Stimulated activated effector memory CD8-positive, alpha-beta T cell treated with anti-CD3 and anti-CD28 coated beads, Interleukin-12 subunit alpha, Interleukin-12 subunit beta, amount 100 ng/mL, for 72 hours (primary cell): ENCODE measurements at regions not wholly inside any gene's neighbourhood (a gene's known extent, or its start where the extent isn't known, plus 50 kb on each side); places are given as distances from the start of the nearest gene placed in this dataset.
"Not testable (repeated sequence)": the region's sequence is repeated elsewhere in the genome, so short reads cannot be mapped to it uniquely, and the experiment has no call there.

Source experiments
- ATAC-seq: fragments of 150-1000 bp; cut with Tn5 transposase; 2 replicates; pipeline ENCODE4 v1.10.0; 2021
- DNase-seq, 2 donors: peaks; one replicate each; pipeline ENCODE4 v3.0.0; 2021 to 2022; ENCODE audit warnings: low spot score in 2 of 2
- H3K27ac Mint-ChIP-seq: one replicate; pipeline ENCODE4 v1.8.0; 2022; ENCODE audit warnings: mild to moderate bottlenecking, mixed read lengths
- H3K36me3 Mint-ChIP-seq: one replicate; pipeline ENCODE4 v1.8.0; 2022; ENCODE audit warnings: mild to moderate bottlenecking, mixed read lengths
- H3K4me1 Mint-ChIP-seq: one replicate; pipeline ENCODE4 v1.8.0; 2022; ENCODE audit warnings: mixed read lengths
- H3K4me3 Mint-ChIP-seq: one replicate; pipeline ENCODE4 v1.8.0; 2022; ENCODE audit warnings: mild to moderate bottlenecking, mixed read lengths
- H3K9me3 Mint-ChIP-seq: one replicate; pipeline ENCODE4 v1.8.0; 2022; ENCODE audit warnings: mixed read lengths

- H3K36me3 Mint-ChIP-seq: no peaks in the 10 kb centered on the region
- H3K4me1 Mint-ChIP-seq: no peaks in the 10 kb centered on the region
- H3K4me3 Mint-ChIP-seq: no peak overlapping the region
- H3K9me3 Mint-ChIP-seq: peaks cover 20% of the 10 kb centered on the region
- no peak for ATAC-seq
- H3K27ac Mint-ChIP-seq: no peak overlapping the region
- no peak for DNase-seq
Measured at GRCh38 chr2:183519371-183520056, 395.3 kb downstream of the NUP35 start.

- Mint-ChIP-seq H3K36me3 (no peaks in the 10 kb centered on the region), H3K27ac (no peak overlapping the region), H3K9me3 (peaks cover 20% of the 10 kb centered on the region), H3K4me1 (no peaks in the 10 kb centered on the region), H3K4me3 (no peak overlapping the region)
- DNase-seq (no peak), ATAC-seq (no peak)
Measured at GRCh38 chr2:183521911-183522310, 397.7 kb downstream of the NUP35 start.

GRCh38 chr2:183522489-183523266, 398.4 kb downstream of the NUP35 start:
- no peaks in the 10 kb centered on the region for H3K36me3 Mint-ChIP-seq
- no peak for DNase-seq
- peaks cover 24% of the 10 kb centered on the region for H3K9me3 Mint-ChIP-seq
- no peak overlapping the region for H3K4me3 Mint-ChIP-seq
- no peak for ATAC-seq
- no peaks in the 10 kb centered on the region for H3K4me1 Mint-ChIP-seq
- H3K27ac Mint-ChIP-seq: no peak overlapping the region

GRCh38 chr2:183530333-183530901, 406.2 kb downstream of the NUP35 start:
- DNase-seq (no peak), ATAC-seq (no peak)
- Mint-ChIP-seq H3K4me3 (no peak overlapping the region), H3K4me1 (no peaks in the 10 kb centered on the region), H3K9me3 (peaks cover 17% of the 10 kb centered on the region), H3K27ac (no peak overlapping the region), H3K36me3 (no peaks in the 10 kb centered on the region)

- Mint-ChIP-seq H3K9me3 (peaks cover 21% of the 10 kb centered on the region), H3K4me1 (no peaks in the 10 kb centered on the region), H3K4me3 (no peak overlapping the region), H3K36me3 (no peaks in the 10 kb centered on the region), H3K27ac (no peak overlapping the region)
- DNase-seq (no peak), ATAC-seq (no peak)
Measured at GRCh38 chr2:183532514-183532913, 408.3 kb downstream of the NUP35 start.

GRCh38 chr2:183533021-183533420, 408.8 kb downstream of the NUP35 start:
- ATAC-seq (no peak), DNase-seq (no peak)
- Mint-ChIP-seq H3K4me3 (no peak overlapping the region), H3K27ac (no peak overlapping the region), H3K4me1 (no peaks in the 10 kb centered on the region), H3K9me3 (peaks cover 19% of the 10 kb centered on the region), H3K36me3 (no peaks in the 10 kb centered on the region)

- H3K36me3 Mint-ChIP-seq: no peaks in the 10 kb centered on the region
- DNase-seq (no peak), ATAC-seq (no peak)
- no peak overlapping the region for H3K27ac Mint-ChIP-seq
- no peak overlapping the region for H3K4me3 Mint-ChIP-seq
- no peaks in the 10 kb centered on the region for H3K4me1 Mint-ChIP-seq
- peaks cover 12% of the 10 kb centered on the region for H3K9me3 Mint-ChIP-seq
Measured at GRCh38 chr2:183536290-183536689, 412.0 kb downstream of the NUP35 start.

- no peak for ATAC-seq
- no peak for DNase-seq
- H3K36me3 Mint-ChIP-seq: no peaks in the 10 kb centered on the region
- H3K4me3 Mint-ChIP-seq: no peak overlapping the region
- no peak overlapping the region for H3K27ac Mint-ChIP-seq
- no peaks in the 10 kb centered on the region for H3K4me1 Mint-ChIP-seq
- H3K9me3 Mint-ChIP-seq: peaks cover 12% of the 10 kb centered on the region
Measured at GRCh38 chr2:183536714-183537113, 412.5 kb downstream of the NUP35 start.

- H3K27ac Mint-ChIP-seq: no peak overlapping the region
- DNase-seq (no peak), ATAC-seq (no peak)
- no peaks in the 10 kb centered on the region for H3K4me1 Mint-ChIP-seq
- H3K9me3 Mint-ChIP-seq: peaks cover 20% of the 10 kb centered on the region
- no peak overlapping the region for H3K4me3 Mint-ChIP-seq
- no peaks in the 10 kb centered on the region for H3K36me3 Mint-ChIP-seq
Measured at GRCh38 chr2:183541766-183542165, 417.5 kb downstream of the NUP35 start.

GRCh38 chr2:183542606-183543005, 418.4 kb downstream of the NUP35 start:
- no peak overlapping the region for H3K27ac Mint-ChIP-seq
- H3K4me1 Mint-ChIP-seq: no peaks in the 10 kb centered on the region
- ATAC-seq: no peak
- no peak for DNase-seq
- no peak overlapping the region for H3K4me3 Mint-ChIP-seq
- no peaks in the 10 kb centered on the region for H3K36me3 Mint-ChIP-seq
- peaks cover 19% of the 10 kb centered on the region for H3K9me3 Mint-ChIP-seq

GRCh38 chr2:183543222-183543621, 419.0 kb downstream of the NUP35 start:
- H3K4me3 Mint-ChIP-seq: no peak overlapping the region

GRCh38 chr2:183543731-183544130, 419.5 kb downstream of the NUP35 start:
- DNase-seq: no peak
- Mint-ChIP-seq H3K36me3 (no peaks in the 10 kb centered on the region), H3K4me3 (no peak overlapping the region), H3K9me3 (peaks cover 24% of the 10 kb centered on the region), H3K27ac (no peak overlapping the region), H3K4me1 (no peaks in the 10 kb centered on the region)
- ATAC-seq: no peak

More at GRCh38 chr2:183543222-183543621, 419.0 kb downstream of the NUP35 start:
- ATAC-seq (no peak), DNase-seq (no peak)
- Mint-ChIP-seq H3K36me3 (no peaks in the 10 kb centered on the region), H3K27ac (no peak overlapping the region), H3K4me1 (no peaks in the 10 kb centered on the region), H3K9me3 (peaks cover 24% of the 10 kb centered on the region)

GRCh38 chr2:183546560-183547350, 422.5 kb downstream of the NUP35 start:
- peaks cover 24% of the 10 kb centered on the region for H3K9me3 Mint-ChIP-seq
- H3K4me1 Mint-ChIP-seq, H3K36me3 Mint-ChIP-seq, H3K4me3 Mint-ChIP-seq, H3K27ac Mint-ChIP-seq, ATAC-seq, DNase-seq: not testable (repeated sequence)

GRCh38 chr2:183552716-183553115, 428.5 kb downstream of the NUP35 start:
- no peaks in the 10 kb centered on the region for H3K36me3 Mint-ChIP-seq
- no peak for DNase-seq
- H3K27ac Mint-ChIP-seq: no peak overlapping the region
- H3K9me3 Mint-ChIP-seq: peaks cover 18% of the 10 kb centered on the region
- no peaks in the 10 kb centered on the region for H3K4me1 Mint-ChIP-seq
- H3K4me3 Mint-ChIP-seq: no peak overlapping the region
- no peak for ATAC-seq

- H3K36me3 Mint-ChIP-seq: no peaks in the 10 kb centered on the region
- peaks cover 6% of the 10 kb centered on the region for H3K9me3 Mint-ChIP-seq
- H3K4me1 Mint-ChIP-seq: no peaks in the 10 kb centered on the region
- no peak overlapping the region for H3K4me3 Mint-ChIP-seq
- DNase-seq (no peak), ATAC-seq (no peak)
- no peak overlapping the region for H3K27ac Mint-ChIP-seq
Measured at GRCh38 chr2:183564726-183565125, 440.5 kb downstream of the NUP35 start.
